Mesendoderm (in vitro differentiated cells): ENCODE measurements at regions not wholly inside any gene's neighbourhood (a gene's known extent, or its start where the extent isn't known, plus 50 kb on each side); places are given as distances from the start of the nearest gene placed in this dataset.

Experiments used
- DNase-seq: peaks from one replicate; pipeline ENCODE4 v3.0.0; 2013
- H2AK5ac ChIP-seq: 2 replicates; pipeline ENCODE4 v1.6.1; 2013; ENCODE audit warnings: low read length, inconsistent platforms
- H2BK120ac ChIP-seq: 2 replicates; pipeline ENCODE4 v1.6.1; 2013; ENCODE audit warnings: low read depth, mild to moderate bottlenecking, low read length, moderate library complexity, mixed read lengths
- H2BK15ac ChIP-seq: replicated peaks from 2 replicates; pipeline ENCODE4 v1.6.1; 2013; ENCODE audit warnings: low read depth, mild to moderate bottlenecking, moderate library complexity
- H2BK5ac ChIP-seq: 2 replicates; pipeline ENCODE4 v1.6.1; 2013; ENCODE audit warnings: low read length, inconsistent platforms
- H3K18ac ChIP-seq: 2 replicates; pipeline ENCODE4 v1.6.1; 2013; ENCODE audit warnings: mild to moderate bottlenecking, low read length, mixed read lengths
- H3K23ac ChIP-seq: one replicate; pipeline ENCODE4 v1.6.1; 2013; ENCODE audit warnings: low read length
- H3K27ac ChIP-seq: 2 replicates; pipeline ENCODE4 v1.5.1; 2013; ENCODE audit warnings: low read depth, mild to moderate bottlenecking, inconsistent platforms, low read length, moderate library complexity
- H3K27me3 ChIP-seq: 2 replicates; pipeline ENCODE4 v1.6.1; 2013; ENCODE audit warnings: low read length, control low read depth, mild to moderate bottlenecking, inconsistent platforms; ENCODE audit not compliant: insufficient read depth, poor library complexity
- H3K36me3 ChIP-seq: 2 replicates; pipeline ENCODE4 v1.6.1; 2013; ENCODE audit warnings: low read length, inconsistent platforms; ENCODE audit not compliant: control insufficient read depth, insufficient read depth
- H3K4ac ChIP-seq: one replicate; pipeline ENCODE4 v1.6.1; 2013; ENCODE audit warnings: low read depth, mild to moderate bottlenecking, low read length, moderate library complexity
- H3K4me1 ChIP-seq: 2 replicates; pipeline ENCODE4 v1.6.1; 2013; ENCODE audit warnings: low read depth, low read length, inconsistent platforms; ENCODE audit not compliant: control insufficient read depth
- H3K4me2 ChIP-seq: 2 replicates; pipeline ENCODE4 v1.6.1; 2013; ENCODE audit warnings: low read length
- H3K4me3 ChIP-seq: 2 replicates; pipeline ENCODE4 v1.5.1; 2013; ENCODE audit warnings: mild to moderate bottlenecking, low read length
- H3K56ac ChIP-seq: one replicate; pipeline ENCODE4 v1.6.1; 2013; ENCODE audit warnings: low read length
- H3K79me1 ChIP-seq: 2 replicates; pipeline ENCODE4 v1.6.1; 2013; ENCODE audit warnings: low read length, inconsistent platforms
- H3K79me2 ChIP-seq: 2 replicates; pipeline ENCODE4 v1.6.1; 2013; ENCODE audit warnings: mild to moderate bottlenecking, low read length; ENCODE audit not compliant: control insufficient read depth, insufficient read depth
- H3K9ac ChIP-seq: 2 replicates; pipeline ENCODE4 v1.6.1; 2013; ENCODE audit warnings: low read length, inconsistent platforms
- H4K5ac ChIP-seq: one replicate; pipeline ENCODE4 v1.6.1; 2013; ENCODE audit warnings: low read length
- H4K8ac ChIP-seq: one replicate; pipeline ENCODE4 v1.6.1; 2013; ENCODE audit warnings: low read depth, mild to moderate bottlenecking, control low read depth, low read length, moderate library complexity
- WGBS: extraction: QIAGEN DNeasy Blood & Tissue Kit; methylation state at CpG from one replicate; pipeline ENCODE4 v1.1.7; 2013; ENCODE audit warnings: low lambda C conversion rate, missing lambda C conversion rate; ENCODE audit not compliant: insufficient coverage; ENCODE audit errors: extremely low coverage; 5-methylcytosine and 5-hydroxymethylcytosine counted together

DNA sequence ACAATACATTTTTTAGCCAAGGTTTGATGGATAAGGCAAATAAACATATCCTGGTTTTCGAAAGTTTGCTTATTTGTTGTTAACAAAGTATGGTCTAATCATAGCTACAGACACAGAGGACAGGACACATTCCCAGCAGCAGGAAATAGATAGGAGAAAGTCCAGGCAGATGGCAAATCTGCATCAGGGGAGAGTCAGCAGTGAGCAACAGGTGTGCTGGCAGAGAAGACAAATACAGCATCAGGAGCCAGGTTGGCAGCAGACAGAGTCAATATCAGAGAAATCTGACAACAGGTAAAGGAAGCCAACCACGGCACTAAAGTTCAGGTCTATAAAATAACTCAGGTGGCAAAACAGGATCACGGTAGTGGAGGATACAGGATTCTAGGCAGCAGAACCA lies 210.7 kb upstream of the PTBP2 start:
- Histone ChIP-seq H3K18ac (no peak overlapping the region), H3K36me3 (no peaks in the 10 kb centered on the region)
- WGBS: no CpG with 5 or more reads among the region's 3 CpGs

DNA sequence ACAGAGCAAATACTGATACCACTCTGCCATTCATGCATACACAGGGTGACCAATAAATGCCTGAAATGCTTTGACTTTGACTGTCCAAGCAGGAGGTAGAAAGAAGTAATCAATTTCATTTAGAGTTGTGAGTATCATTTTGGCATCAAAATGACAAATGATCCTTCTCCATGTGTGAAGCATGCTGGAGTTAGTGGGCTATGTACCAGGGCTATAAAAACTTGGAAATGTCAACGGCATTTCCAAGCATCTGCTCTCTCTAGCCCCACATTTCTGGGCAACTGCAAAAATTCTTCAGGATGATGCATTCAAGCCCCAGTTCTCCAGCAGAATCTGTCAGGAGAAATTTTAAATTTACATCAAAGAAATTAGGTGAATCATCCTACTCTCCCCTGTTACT lies 208.4 kb upstream of the PTBP2 start:
- Histone ChIP-seq H3K79me2 (no peaks in the 10 kb centered on the region), H3K56ac (no peak overlapping the region), H3K23ac (no peak overlapping the region), H3K4me1 (no peaks in the 10 kb centered on the region), H3K27me3 (no peaks in the 10 kb centered on the region), H3K18ac (no peak overlapping the region), H2BK120ac (no peak overlapping the region), H4K8ac (no peak overlapping the region), H3K79me1 (no peaks in the 10 kb centered on the region), H3K9ac (no peak overlapping the region), H3K27ac (no peak overlapping the region), H3K4me2 (no peak overlapping the region), H2AK5ac (no peak overlapping the region), H2BK15ac (no peak overlapping the region), H3K4me3 (no peak overlapping the region), H3K36me3 (no peaks in the 10 kb centered on the region), H2BK5ac (no peak overlapping the region), H3K4ac (no peak overlapping the region), H4K5ac (no peak overlapping the region)
- DNase-seq: no peak
- WGBS: no CpG with 5 or more reads among the region's 1 CpG

More for the DNA sequence above, 210.7 kb upstream of the PTBP2 start:
- no peak overlapping the region for H2BK5ac ChIP-seq
- H4K5ac ChIP-seq: no peak overlapping the region
- H3K4me3 ChIP-seq: no peak overlapping the region
- no peaks in the 10 kb centered on the region for H3K79me1 ChIP-seq
- H3K79me2 ChIP-seq: no peaks in the 10 kb centered on the region
- H3K4ac ChIP-seq: no peak overlapping the region
- H4K8ac ChIP-seq: no peak overlapping the region
- H3K9ac ChIP-seq: no peak overlapping the region
- no peak overlapping the region for H3K4me2 ChIP-seq
- DNase-seq: no peak
- no peaks in the 10 kb centered on the region for H3K4me1 ChIP-seq
- no peak overlapping the region for H2AK5ac ChIP-seq
- no peak overlapping the region for H2BK15ac ChIP-seq
- H3K27ac ChIP-seq: no peak overlapping the region
- H3K23ac ChIP-seq: no peak overlapping the region
- no peak overlapping the region for H2BK120ac ChIP-seq
- no peaks in the 10 kb centered on the region for H3K27me3 ChIP-seq
- H3K56ac ChIP-seq: no peak overlapping the region

DNA sequence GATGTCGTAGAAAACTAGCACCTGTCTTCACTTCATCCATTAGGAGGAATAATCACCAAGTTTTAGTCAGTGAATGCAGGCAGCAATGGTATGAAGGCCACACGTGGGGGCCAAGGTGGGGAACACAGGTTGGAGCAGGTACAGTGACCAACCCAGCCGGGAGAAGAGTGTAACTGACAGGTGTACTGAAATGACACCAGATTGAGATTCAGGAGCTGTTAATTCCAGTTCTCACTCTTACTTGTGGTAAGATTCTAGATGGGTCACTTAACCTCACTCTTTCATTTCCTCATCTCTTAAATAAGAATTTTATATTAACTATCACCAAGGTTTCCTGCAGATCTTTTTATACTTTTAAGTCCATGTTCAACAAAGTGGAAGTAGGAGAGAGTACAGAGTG lies 206.2 kb upstream of the PTBP2 start:
- no peaks in the 10 kb centered on the region for H3K36me3 ChIP-seq
- H2AK5ac ChIP-seq: no peak overlapping the region
- no peak overlapping the region for H2BK120ac ChIP-seq
- H3K27ac ChIP-seq: no peak overlapping the region
- H3K18ac ChIP-seq: no peak overlapping the region
- no peak overlapping the region for H4K5ac ChIP-seq
- H3K4me3 ChIP-seq: no peak overlapping the region
- no CpG with 5 or more reads among the region's 3 CpGs for WGBS
- H3K4me1 ChIP-seq: no peaks in the 10 kb centered on the region
- H3K9ac ChIP-seq: no peak overlapping the region
- no peaks in the 10 kb centered on the region for H3K79me2 ChIP-seq
- no peak overlapping the region for H2BK15ac ChIP-seq
- H4K8ac ChIP-seq: no peak overlapping the region
- no peak overlapping the region for H3K56ac ChIP-seq
- no peaks in the 10 kb centered on the region for H3K79me1 ChIP-seq
- DNase-seq: no peak
- no peak overlapping the region for H2BK5ac ChIP-seq
- H3K4me2 ChIP-seq: no peak overlapping the region
- H3K27me3 ChIP-seq: no peaks in the 10 kb centered on the region
- no peak overlapping the region for H3K23ac ChIP-seq
- H3K4ac ChIP-seq: no peak overlapping the region

DNA sequence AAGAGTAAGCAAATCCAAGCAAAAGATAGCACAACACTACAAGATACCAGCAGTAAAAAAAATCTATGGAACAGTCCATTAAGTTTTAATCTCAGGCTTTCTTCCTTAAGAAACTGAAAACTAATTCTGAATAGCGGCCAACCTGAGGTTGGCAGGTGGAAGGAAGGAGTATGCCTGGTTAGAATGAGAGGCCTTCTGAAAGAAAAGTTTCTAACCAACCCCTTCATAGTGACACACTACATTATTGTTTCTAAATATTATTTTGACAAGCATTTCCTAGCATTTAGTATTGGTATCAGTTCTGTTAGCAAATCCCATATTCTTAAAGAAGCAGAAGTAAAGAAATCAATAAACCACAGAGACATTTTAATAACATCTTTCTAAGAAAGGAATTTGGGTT lies 205.7 kb upstream of the PTBP2 start:
- H2BK15ac ChIP-seq: no peak overlapping the region
- no peak overlapping the region for H4K8ac ChIP-seq
- no peak overlapping the region for H3K4ac ChIP-seq
- no peak overlapping the region for H4K5ac ChIP-seq
- no CpG with 5 or more reads among the region's 1 CpG for WGBS
- no peak overlapping the region for H2AK5ac ChIP-seq
- no peak overlapping the region for H3K9ac ChIP-seq
- H3K23ac ChIP-seq: no peak overlapping the region
- no peak overlapping the region for H3K56ac ChIP-seq
- no peaks in the 10 kb centered on the region for H3K79me1 ChIP-seq
- H2BK120ac ChIP-seq: no peak overlapping the region
- no peak overlapping the region for H3K27ac ChIP-seq
- no peak overlapping the region for H3K18ac ChIP-seq
- no peak overlapping the region for H3K4me2 ChIP-seq
- H3K4me1 ChIP-seq: no peaks in the 10 kb centered on the region
- no peak overlapping the region for H3K4me3 ChIP-seq
- no peaks in the 10 kb centered on the region for H3K79me2 ChIP-seq
- DNase-seq: no peak
- H2BK5ac ChIP-seq: no peak overlapping the region
- no peaks in the 10 kb centered on the region for H3K36me3 ChIP-seq
- no peaks in the 10 kb centered on the region for H3K27me3 ChIP-seq

DNA sequence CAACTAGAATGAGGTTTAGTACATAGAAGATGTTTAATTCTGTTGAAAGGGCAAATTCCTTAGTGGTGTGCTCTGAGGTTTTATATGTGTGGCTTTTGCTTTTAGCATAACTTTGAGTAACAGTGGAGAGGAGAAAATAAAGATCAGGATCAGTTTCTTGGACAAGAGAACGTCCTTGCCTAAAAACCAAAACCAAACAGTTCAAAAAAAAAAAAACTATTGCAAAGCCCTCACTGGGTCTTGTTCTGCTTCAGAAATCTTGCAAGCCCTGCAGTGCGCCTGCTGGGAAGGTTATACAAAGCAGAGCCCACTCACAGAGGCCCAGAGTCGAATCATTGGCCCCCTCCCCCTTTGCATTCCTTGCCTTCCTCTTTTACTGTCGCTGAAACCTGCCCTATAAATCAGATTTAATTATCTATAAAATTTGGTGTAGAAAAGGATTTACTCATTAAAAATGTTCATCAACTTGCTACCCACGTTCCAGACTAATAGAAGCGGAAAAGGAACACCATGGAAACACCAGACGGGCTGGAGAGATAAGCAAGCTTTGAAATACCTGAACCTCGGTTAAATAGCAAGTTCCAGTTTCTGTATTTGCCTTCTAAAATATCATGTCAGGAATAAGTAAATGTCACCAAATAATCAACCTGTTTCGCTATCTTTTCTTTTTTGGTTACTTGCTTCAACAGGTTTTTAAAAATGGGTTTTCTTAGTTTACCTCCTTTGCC lies 201.6 kb upstream of the PTBP2 start:
- Histone ChIP-seq H3K4me2 (no peak overlapping the region), H2BK120ac (no peak overlapping the region), H3K27me3 (no peaks in the 10 kb centered on the region), H3K27ac (no peak overlapping the region), H3K79me1 (no peaks in the 10 kb centered on the region), H2BK5ac (no peak overlapping the region), H3K4ac (no peak overlapping the region), H2AK5ac (no peak overlapping the region), H3K23ac (no peak overlapping the region), H3K9ac (no peak overlapping the region), H3K36me3 (no peaks in the 10 kb centered on the region), H3K79me2 (no peaks in the 10 kb centered on the region), H3K4me1 (no peaks in the 10 kb centered on the region), H2BK15ac (no peak overlapping the region), H4K8ac (no peak overlapping the region), H3K4me3 (no peak overlapping the region), H3K56ac (no peak overlapping the region), H3K18ac (no peak overlapping the region), H4K5ac (no peak overlapping the region)
- no CpG with 5 or more reads among the region's 9 CpGs for WGBS
- DNase-seq: peak; percentile 52

DNA sequence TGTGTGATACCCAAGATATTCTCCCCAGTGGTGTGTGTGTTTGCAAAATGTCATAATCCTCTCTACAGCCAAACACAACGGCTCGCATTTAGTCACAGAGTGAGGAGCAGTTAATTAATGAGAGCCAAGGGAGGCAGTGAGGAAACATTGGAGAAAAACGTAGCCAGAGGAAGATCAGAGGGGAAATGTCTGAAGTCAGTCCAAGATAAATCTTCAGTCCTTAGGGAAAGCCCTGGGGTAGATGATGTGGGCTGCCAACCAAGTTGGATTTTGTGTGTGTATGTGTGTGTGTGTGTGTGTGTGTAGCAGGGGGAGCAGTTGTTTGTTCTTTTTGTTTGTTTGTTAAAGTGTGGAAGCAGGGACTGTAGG lies 201.0 kb upstream of the PTBP2 start:
- Histone ChIP-seq H2BK15ac (no peak overlapping the region), H3K27ac (no peak overlapping the region), H3K4me1 (no peaks in the 10 kb centered on the region), H3K23ac (no peak overlapping the region), H3K79me2 (no peaks in the 10 kb centered on the region), H3K56ac (no peak overlapping the region), H3K79me1 (no peaks in the 10 kb centered on the region), H2AK5ac (no peak overlapping the region), H2BK120ac (no peak overlapping the region), H3K36me3 (no peaks in the 10 kb centered on the region), H4K8ac (no peak overlapping the region), H3K27me3 (no peaks in the 10 kb centered on the region), H3K4me2 (no peak overlapping the region), H3K9ac (no peak overlapping the region), H3K4ac (no peak overlapping the region), H3K4me3 (no peak overlapping the region), H2BK5ac (no peak overlapping the region), H4K5ac (no peak overlapping the region), H3K18ac (no peak overlapping the region)
- WGBS: no CpG with 5 or more reads among the region's 3 CpGs
- no peak for DNase-seq
